Keratinocyte (primary cell): ENCODE measurements at regions not wholly inside any gene's neighbourhood (a gene's known extent, or its start where the extent isn't known, plus 50 kb on each side); places are given as distances from the start of the nearest gene placed in this dataset.

Experiments used
- DNase-seq: peaks from one replicate; pipeline ENCODE4 v3.0.0-alpha.2; 2011; ENCODE audit warnings: low read depth, missing footprints, low spot score
- FAIRE-seq: peaks from 2 replicates; lab custom pipeline; 2011; peaks lifted over from hg19 to GRCh38; lab: Jason Lieb, UNC
- H2AFZ ChIP-seq: 2 replicates; pipeline ENCODE4 v1.6.0; 2012; ENCODE audit warnings: low read length, control low read depth, inconsistent platforms; ENCODE audit not compliant: control insufficient read depth
- H3K27ac ChIP-seq: 2 replicates; pipeline ENCODE4 v1.5.1; 2011; ENCODE audit warnings: low read length; ENCODE audit not compliant: control insufficient read depth, insufficient read depth
- H3K27me3 ChIP-seq: 3 replicates; pipeline ENCODE4 v1.6.0; 2011; ENCODE audit warnings: low read length; ENCODE audit not compliant: control insufficient read depth, insufficient read depth; ENCODE audit errors: extremely low read depth
- H3K36me3 ChIP-seq, 2 experiments: 2 replicates in 1 of 2; 3 replicates in 1 of 2; pipeline ENCODE4 v1.5.1; 2011; ENCODE audit warnings: low read length in 2 of 2, mild to moderate bottlenecking in 1 of 2; ENCODE audit not compliant: control insufficient read depth in 2 of 2, insufficient read depth in 2 of 2; ENCODE audit errors: extremely low read depth in 1 of 2
- H3K4me1 ChIP-seq: 3 replicates; pipeline ENCODE4 v1.5.1; 2011; ENCODE audit warnings: low read length; ENCODE audit not compliant: control insufficient read depth, insufficient read depth; ENCODE audit errors: extremely low read depth
- H3K4me2 ChIP-seq: 3 replicates; pipeline ENCODE4 v1.6.0; 2011; ENCODE audit warnings: low read depth, low read length; ENCODE audit not compliant: control insufficient read depth, insufficient read depth; ENCODE audit errors: extremely low read depth
- H3K4me3 ChIP-seq, 3 experiments: fragments of 200-600 bp in 1 of 3; sonication (generic) in 1 of 3; 2 replicates in 2 of 3; 3 replicates in 1 of 3; pipeline ENCODE4 v1.5.1; 2011 to 2016; ENCODE audit warnings: low read length in 3 of 3, mild to moderate bottlenecking in 3 of 3, control low read depth in 2 of 3, inconsistent platforms in 1 of 3, low read depth in 1 of 3, mixed read lengths in 1 of 3, mixed run types in 1 of 3, moderate library complexity in 1 of 3; ENCODE audit not compliant: control insufficient read depth in 2 of 3, insufficient read depth in 2 of 3; ENCODE audit errors: extremely low read depth in 1 of 3
- H3K79me2 ChIP-seq: 2 replicates; pipeline ENCODE4 v1.6.0; 2012; ENCODE audit warnings: low read length; ENCODE audit not compliant: control insufficient read depth, insufficient read depth
- H3K9ac ChIP-seq: 3 replicates; pipeline ENCODE4 v1.6.0; 2011; ENCODE audit warnings: low read length; ENCODE audit not compliant: control insufficient read depth, insufficient read depth; ENCODE audit errors: extremely low read depth
- H3K9me1 ChIP-seq: 3 replicates; pipeline ENCODE4 v1.6.0; 2011; ENCODE audit warnings: low read length; ENCODE audit not compliant: control insufficient read depth, insufficient read depth; ENCODE audit errors: extremely low read depth
- H3K9me3 ChIP-seq: 2 replicates; pipeline ENCODE4 v1.5.1; 2012; ENCODE audit warnings: low read depth, low read length; ENCODE audit not compliant: control insufficient read depth
- H4K20me1 ChIP-seq: 3 replicates; pipeline ENCODE4 v1.6.0; 2011; ENCODE audit warnings: low read length; ENCODE audit not compliant: control insufficient read depth, insufficient read depth; ENCODE audit errors: extremely low read depth
- CTCF ChIP-seq, 3 experiments: IDR thresholded peaks in 1 of 3; conservative IDR thresholded peaks in 1 of 3; optimal IDR thresholded peaks in 1 of 3; 2 replicates in 2 of 3; 3 replicates in 1 of 3; pipeline versions ENCODE3 to v1.5.1; 2011; ENCODE audit warnings: low read length in 3 of 3, mild to moderate bottlenecking in 3 of 3, moderate library complexity in 2 of 3, control low read depth in 1 of 3, inconsistent platforms in 1 of 3; ENCODE audit not compliant: insufficient read depth in 2 of 3; ENCODE audit errors: extremely low read depth in 1 of 3
- EZH2 ChIP-seq: IDR thresholded peaks from one replicate; pipeline ENCODE4 v1.6.1; 2012; ENCODE audit warnings: inconsistent platforms, mild to moderate bottlenecking, low read length, moderate library complexity
- dilution Hi-C: fragments of 300-500 bp; cut with MboI; formaldehyde crosslinking; loops from one replicate; pipeline ENCODE4 v1.7.0; 2020; ENCODE audit warnings: low sequenced_read_pairs; ENCODE audit not compliant: extremely low pct_ligation_motif_present

- Histone ChIP-seq H3K27ac (no peak overlapping the region), H3K79me2 (no peaks in the 10 kb centered on the region), H3K9ac (no peak overlapping the region), H3K4me2 (no peak overlapping the region), H3K36me3 (no peaks in the 10 kb centered on the region), H3K9me3 (no peaks in the 10 kb centered on the region), H2AFZ (no peak overlapping the region), H3K4me3 (no peak overlapping the region), H3K9me1 (no peaks in the 10 kb centered on the region), H3K4me1 (peaks cover 20% of the 10 kb centered on the region), H4K20me1 (no peaks in the 10 kb centered on the region), H3K27me3 (no peaks in the 10 kb centered on the region)
- TF ChIP-seq CTCF (optimal IDR thresholded peaks at IDR 0.05 in 1 of 3, IDR thresholded peaks at IDR 0.05 in 1 of 3, conservative IDR thresholded peaks at IDR 0.05 in 1 of 3; ENCODE audit: extremely low read depth in 1 of 3, insufficient read depth in 2 of 3, low read length in 3 of 3) = no peak
- TF ChIP-seq EZH2 = no peak
- dilution Hi-C loops = no loop called here
- DNase-seq (no peak), FAIRE-seq (no peak)
Observed at GRCh38 chr6:139536751-139537617, 162.5 kb upstream of the CITED2 start.

- H3K27ac ChIP-seq = peak overlapping the region; percentile 19
- H3K9ac ChIP-seq = no peak overlapping the region
- peak overlapping the region; percentile 72 for H3K4me2 ChIP-seq
- H2AFZ ChIP-seq = peak overlapping the region; percentile 77
- H3K4me3 ChIP-seq = peak overlapping the region in 2 of 3 experiments; percentile 9 to 49
- H3K9me1 ChIP-seq = no peaks in the 10 kb centered on the region
- no peaks in the 10 kb centered on the region for H3K79me2 ChIP-seq
- H3K36me3 ChIP-seq = no peaks in the 10 kb centered on the region
- TF ChIP-seq EZH2 (no peak), CTCF (optimal IDR thresholded peaks at IDR 0.05 in 1 of 3, IDR thresholded peaks at IDR 0.05 in 1 of 3, conservative IDR thresholded peaks at IDR 0.05 in 1 of 3; ENCODE audit: extremely low read depth in 1 of 3, insufficient read depth in 2 of 3, low read length in 3 of 3) (no peak)
- FAIRE-seq (no peak), DNase-seq (no peak)
- no peaks in the 10 kb centered on the region for H3K27me3 ChIP-seq
- H4K20me1 ChIP-seq = no peaks in the 10 kb centered on the region
- no peaks in the 10 kb centered on the region for H3K9me3 ChIP-seq
- dilution Hi-C loops = no loop called here
- peaks cover 15% of the 10 kb centered on the region for H3K4me1 ChIP-seq
Observed at GRCh38 chr6:139534472-139535115, 160.1 kb upstream of the CITED2 start.
